ENCODE measurements at regions not wholly inside any gene's neighbourhood (a gene's known extent, or its start where the extent isn't known, plus 50 kb on each side); places are given as distances from the start of the nearest gene placed in this dataset.
"Not testable (repeated sequence)": the region's sequence is repeated elsewhere in the genome, so short reads cannot be mapped to it uniquely, and the experiment has no call there.

GRCh38 chr10:53052521-53053164 is 280.1 kb upstream of the MBL2 start:
- no peak for DNase-seq

DNA sequence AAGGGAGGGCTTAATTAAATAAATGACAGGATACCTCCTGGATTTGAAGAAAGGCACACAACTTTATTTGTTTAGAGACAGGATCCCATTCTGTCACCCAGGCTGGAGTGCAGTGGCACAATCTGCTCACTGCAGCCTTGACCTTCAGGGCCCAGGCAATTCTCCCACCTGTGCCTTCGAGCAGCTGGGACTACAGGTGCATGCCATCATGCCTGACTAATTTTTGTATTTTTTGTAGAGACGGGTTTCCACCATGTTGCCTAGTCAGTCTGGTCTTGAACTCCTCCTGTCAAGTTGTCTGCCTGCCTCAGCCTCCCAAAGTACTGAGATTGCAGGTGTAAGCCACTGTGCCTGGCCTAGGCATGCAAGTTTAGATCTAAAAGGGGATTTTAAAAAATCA is 272.7 kb upstream of the MBL2 start:
- DNase-seq = no peak

GRCh38 chr10:53035823-53036222 is 263.2 kb upstream of the MBL2 start:
- not testable (repeated sequence) for DNase-seq

GRCh38 chr10:53033396-53033795 is 260.8 kb upstream of the MBL2 start:
- DNase-seq = no peak

GRCh38 chr10:53029872-53030849 is 257.6 kb upstream of the MBL2 start:
- DNase-seq = not testable (repeated sequence)

- no peak for DNase-seq
Measured at GRCh38 chr10:53029449-53029848, 256.9 kb upstream of the MBL2 start.

DNA sequence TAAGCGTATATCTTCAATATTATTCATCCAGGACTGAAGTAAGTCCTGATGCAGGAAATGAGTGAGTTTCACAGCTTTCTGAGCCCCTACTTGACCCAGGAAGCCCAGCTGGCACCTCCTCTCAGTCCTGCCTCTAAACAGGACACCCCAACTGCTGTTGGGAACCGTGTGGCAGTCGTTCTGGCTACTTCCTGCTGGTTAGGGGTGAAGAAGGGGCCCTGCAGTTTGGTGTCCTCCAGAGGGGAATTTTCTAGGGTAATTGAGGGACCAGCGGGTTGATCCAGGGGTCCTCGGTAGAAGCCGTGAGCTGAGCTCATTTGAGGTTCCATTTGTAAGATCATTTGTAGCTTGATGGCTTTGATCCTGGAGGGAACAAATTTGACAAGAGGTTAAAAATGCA is 253.2 kb upstream of the MBL2 start:
- DNase-seq = not testable (repeated sequence)

DNA sequence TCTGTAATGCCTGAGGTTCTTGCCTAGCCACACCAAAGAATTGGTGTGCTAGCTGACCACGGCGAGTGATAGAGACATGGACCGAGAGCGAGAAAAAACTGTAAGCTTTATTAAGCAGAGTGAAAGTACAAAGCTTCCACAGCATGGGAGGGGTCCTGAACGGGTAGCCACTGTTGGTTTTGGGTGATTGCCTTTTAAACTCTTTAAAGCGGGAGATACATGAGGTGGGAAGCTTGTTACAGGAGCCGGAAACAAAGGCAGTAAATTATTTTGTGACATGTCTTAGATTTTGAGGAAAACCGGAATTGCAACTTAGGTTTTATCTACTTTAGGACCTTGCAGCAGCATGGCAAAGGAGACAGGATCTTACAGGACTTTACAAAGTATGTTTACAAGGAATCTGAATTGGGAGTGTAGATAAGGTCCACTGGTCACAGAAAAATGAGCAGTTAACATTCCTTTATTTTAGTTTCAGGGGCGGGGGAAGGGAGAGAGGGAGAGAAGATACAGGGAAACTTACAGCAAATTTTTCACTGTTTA is 252.7 kb upstream of the MBL2 start:
- no peak for DNase-seq

DNA sequence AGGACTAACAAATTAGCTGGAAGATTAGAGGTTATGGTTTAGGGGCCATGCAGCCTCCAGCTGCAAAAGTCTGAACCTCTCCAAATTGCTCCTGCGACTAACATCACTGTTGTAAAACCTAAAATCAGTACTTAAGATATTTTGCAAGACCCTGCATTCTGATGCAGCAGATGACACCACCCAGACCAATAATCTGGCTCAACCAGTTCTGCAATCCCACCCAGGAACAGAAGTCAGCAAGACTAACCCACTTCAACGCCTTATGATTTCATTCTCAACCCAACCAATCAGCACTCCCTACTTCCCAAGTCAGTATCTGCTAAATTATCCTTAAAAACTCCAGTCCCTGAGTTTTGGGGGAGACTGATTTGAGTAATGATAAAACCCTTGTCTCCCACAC is 250.8 kb upstream of the MBL2 start:
- DNase-seq = no peak

- DNase-seq = no peak
Measured at GRCh38 chr10:53022611-53023088, 250.1 kb upstream of the MBL2 start.

DNA sequence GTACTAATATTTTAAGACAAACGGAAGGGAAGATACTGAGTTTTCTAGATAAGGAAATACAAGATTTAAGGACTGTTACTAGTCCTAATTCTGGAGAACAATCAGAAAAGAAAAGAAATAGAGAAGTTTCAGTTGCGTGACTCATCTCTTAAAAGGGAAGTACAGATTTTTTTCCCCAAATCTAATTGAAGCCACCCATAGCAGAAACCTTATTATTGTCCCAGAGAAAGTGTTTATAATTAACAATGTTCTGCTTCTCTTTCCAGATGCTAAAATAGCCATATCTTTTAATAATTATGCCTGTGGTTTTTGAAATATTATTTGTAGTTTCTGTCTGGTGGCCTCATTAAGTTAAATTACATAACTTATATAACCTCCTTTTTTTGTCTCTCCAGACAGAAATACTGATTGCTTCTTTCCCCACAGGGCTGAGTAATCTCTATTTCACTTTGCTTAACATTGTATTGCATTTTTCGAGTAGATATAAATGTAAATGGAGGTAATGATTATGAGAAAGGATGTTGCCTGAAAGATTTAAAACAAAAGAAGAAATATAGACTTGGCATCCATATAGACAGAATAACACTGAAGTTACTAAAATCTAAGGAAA is 240.7 kb upstream of the MBL2 start:
- DNase-seq = no peak

DNA sequence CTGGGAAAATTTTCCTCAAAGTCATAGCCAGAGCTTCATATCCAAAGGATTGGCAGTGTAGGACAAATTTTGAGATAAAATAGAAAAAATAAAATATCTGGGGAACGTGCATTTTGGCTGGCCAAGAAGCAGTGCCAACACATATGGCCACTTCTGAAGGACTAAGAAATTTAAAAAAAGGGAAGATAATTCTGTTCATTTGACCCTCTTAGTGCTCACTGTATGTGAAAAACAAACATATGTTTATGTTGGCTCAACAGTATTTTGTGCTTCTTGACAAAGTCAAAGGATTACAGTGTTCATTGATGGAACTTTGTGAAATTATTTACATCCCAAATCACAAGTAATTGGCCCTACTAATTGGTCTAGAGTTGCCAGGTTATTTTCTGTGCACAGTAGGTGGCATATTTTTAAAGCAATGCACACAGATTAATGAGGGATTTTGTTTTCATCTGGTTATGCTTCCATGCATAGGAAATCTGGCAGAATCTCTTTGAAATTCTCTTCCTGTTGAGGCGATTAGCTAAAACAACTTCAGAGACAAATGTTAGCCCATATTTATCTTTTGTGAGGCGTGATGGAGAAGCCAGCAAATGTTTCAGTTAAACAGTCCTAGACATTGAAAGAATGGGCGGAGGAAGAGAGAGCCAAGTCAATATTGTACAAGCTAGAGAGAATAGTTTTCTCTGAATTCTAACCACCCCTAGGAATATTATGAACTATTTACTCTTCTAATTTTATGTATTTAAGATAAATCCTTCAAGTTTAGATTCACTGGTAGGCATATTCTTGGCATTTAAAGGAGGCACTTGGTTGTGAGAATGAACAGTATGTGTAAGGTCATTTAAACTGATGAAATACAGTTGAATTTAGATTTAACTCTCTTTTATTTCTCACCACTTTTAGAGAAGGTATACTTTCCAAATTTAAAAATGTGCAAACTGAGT is 237.7 kb upstream of the MBL2 start:
- no peak for DNase-seq

- no peak for DNase-seq
Measured at GRCh38 chr10:53007527-53007842, 234.9 kb upstream of the MBL2 start.

DNA sequence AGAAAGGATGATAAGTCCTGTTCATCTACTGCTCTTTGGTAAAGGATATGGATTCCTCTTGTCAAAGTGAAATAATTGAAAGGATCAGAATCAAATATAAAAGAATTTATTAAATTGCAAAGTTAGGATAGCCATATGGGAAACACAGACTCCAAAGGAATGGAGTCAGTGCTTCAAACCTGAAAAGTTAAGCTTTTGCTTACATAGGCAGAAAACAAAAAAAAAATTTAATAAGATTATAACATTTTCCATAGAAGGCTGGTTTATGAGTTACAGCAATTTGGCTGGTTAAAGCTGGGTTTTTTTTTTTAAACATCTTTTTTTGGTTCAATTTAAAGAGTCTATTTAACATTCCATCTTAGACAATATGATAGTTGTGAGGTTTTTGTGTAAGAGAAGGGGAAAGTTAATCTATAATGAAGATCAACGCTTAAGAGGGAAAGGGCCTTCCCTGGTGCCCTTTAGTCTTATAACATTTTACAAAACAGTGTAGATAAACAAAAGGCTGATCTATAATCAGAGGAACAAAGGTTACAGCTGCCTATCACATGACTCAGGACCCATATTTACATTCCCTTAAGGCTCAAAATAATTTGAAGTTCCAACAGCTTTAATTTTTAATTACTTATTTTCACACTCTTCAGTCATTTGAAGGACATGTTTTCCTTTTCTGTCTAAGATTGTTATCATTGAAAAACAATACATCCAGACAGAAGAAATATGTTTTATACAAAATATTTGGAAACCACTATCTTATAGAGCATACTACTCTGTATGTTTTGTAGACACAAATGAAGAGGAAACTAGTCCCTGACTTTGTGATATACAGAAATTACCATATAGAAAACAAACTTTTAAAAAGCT is 234.3 kb upstream of the MBL2 start:
- DNase-seq = no peak

- DNase-seq = no peak
Measured at GRCh38 chr10:53005612-53006345, 233.2 kb upstream of the MBL2 start.

DNA sequence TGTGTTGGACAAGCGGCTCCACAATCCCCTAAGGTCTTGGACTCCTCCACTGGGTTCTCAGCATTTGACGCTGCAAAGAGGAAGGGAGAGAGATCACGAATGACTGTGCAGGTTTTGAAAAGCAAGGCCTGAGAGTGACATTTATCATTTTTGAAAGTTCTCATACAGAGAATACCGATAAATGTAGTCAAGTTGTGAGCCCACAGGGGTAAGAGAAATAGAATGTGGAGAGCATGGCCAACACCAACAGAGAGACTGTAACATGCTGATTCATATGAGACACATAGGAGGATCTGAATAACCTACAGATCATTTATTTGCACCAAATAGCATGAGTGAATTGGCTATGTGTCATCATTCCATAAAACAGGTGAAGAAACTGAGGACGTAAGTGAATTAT is 230.5 kb upstream of the MBL2 start:
- no peak for DNase-seq

GRCh38 chr10:52999681-53000080 is 227.1 kb upstream of the MBL2 start:
- DNase-seq = no peak

DNA sequence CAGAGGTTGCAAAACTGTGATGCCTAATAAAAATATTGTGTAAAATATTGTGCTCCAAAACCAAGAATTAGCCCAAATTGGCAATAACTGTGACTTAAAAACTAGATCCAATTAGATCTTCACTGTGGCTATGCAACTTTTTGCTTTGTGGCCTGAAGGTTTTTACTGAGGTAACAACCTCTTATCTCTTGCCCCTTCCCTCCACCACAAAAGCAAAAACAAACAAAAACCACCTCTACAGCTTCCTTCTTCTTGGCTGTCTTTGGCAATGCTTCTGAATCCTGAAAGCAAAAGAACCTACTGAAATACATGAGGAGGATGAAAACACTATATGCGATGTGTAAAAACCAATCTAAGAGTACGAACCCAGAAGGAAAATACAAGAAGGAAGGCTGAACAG is 226.7 kb upstream of the MBL2 start:
- no peak for DNase-seq

DNA sequence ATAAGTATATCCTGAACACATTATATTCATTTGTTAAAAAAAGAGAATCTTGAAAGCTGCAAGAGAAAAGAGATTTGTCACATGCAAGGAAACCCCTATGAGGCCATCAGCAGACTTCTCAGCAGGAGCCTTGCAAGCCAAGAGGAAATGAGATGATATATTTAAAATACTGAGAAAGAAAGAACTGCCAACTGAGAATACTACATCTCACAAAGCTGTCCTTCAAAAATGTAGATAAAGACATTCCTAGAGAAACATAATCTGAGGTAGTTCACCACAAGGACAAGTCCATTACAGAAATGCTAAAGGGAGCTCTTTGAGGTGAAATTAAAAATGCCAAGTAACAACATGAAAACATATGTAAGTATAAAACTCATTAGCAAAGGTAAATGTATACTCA is 224.4 kb upstream of the MBL2 start:
- no peak for DNase-seq

- DNase-seq = no peak
Measured at GRCh38 chr10:52994370-52994769, 221.8 kb upstream of the MBL2 start.

DNA sequence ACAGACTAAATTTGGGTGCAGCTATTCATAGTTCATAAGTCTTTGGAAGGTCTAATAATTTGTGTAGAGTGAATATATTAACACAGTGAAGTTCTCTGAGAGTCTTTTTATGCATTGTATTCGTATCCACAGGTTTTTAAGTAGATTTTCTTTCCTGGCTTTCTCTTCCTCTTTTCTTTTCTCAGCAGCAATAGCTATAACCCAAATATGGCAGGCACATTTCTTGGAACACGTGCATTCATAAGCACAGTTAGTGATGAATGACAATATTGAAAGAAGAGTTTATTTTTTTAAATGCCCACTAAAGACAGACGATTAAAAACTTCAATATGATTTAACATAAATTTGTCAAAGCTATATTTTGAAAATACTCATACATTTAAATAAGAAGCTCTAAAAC is 220.5 kb upstream of the MBL2 start:
- DNase-seq = no peak

Data from NCI-H1092 treated with DMSO at 0.1 percent for 48 hours (cell line).